Nucleus accumbens (tissue), 56 donors: ENCODE measurements at regions not wholly inside any gene's neighbourhood (a gene's known extent, or its start where the extent isn't known, plus 50 kb on each side); places are given as distances from the start of the nearest gene placed in this dataset.

Experiments used
- DNase-seq, 56 donors: peaks; one replicate each; lab custom pipeline; 2025; lab: John Stamatoyannopoulos, UW

DNA sequence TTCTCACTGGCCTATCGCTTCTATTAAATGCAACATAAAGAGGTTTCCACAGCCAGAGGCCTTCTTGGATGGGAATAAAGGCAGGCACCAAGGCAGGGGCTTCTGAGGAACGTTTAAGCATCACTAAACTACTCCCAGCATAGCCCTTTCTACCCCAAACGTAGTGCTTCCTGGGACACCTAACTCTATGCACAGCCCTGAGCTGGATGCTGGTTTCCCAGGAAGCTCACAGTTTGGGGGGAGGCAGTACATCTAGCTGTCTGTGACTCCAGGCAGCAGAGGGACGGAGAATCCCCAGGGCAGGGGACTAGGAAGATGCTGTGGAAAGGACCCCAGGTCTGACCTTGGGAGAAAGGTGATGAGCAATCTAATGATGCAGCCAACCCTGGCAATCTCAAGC is 192.8 kb upstream of the ZMIZ1 start:
- no peak for DNase-seq

DNA sequence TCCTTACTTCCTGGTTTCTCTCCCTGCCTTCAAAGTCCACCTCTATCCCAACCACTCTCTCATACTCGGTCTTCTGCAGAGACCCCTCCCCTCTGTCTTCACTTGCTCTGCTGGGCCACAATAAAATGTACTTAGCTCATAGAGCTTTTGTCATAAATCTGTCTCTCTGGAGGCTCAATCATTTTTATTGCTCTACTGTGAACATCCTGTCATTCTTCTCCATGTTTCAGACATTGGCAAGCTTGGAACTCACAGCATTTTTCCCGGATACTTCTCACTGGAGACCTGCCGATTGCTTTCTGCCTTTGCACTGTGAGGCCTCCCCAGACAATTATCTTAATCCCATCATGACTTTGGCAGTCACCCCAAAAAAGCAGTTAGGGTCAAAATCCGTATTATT is 192.3 kb upstream of the ZMIZ1 start:
- DNase-seq: no peak

DNA sequence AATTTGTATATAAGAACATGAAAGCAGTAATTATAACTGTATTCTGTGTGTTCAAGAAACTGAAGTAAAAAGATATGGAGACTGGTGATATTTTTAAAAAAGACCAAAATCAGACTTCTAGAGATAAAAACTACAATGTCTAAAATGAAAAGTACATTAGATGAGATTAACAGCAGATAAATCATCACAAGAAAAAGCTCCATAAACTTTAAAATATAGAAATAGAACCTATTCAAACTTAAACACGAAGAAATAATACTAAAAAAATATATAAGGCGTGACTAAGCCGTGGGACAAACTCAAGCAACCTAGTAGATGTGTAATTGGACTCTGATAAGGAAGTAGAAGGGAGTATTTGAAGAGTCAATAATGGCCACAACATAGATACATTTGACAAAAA is 189.1 kb upstream of the ZMIZ1 start:
- no peak for DNase-seq

DNA sequence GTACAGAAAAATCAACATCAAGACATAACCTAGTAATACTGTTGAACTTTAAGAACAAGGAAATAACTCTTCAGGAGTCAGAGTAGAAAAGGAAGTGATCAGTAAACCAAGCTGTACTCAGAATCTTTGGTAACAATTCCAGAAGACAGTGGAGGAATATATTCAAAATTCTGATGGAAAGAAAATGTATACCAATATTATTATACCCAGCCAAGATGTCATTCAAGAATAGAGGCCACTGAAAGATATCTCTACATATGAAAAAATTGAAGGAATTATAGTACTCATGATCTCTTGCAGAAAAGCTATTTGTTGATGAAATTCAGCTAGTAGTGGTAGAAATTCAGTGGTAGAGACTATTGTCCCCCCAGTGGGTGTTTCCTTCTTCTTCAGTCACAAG is 182.6 kb upstream of the ZMIZ1 start:
- DNase-seq: no peak

DNA sequence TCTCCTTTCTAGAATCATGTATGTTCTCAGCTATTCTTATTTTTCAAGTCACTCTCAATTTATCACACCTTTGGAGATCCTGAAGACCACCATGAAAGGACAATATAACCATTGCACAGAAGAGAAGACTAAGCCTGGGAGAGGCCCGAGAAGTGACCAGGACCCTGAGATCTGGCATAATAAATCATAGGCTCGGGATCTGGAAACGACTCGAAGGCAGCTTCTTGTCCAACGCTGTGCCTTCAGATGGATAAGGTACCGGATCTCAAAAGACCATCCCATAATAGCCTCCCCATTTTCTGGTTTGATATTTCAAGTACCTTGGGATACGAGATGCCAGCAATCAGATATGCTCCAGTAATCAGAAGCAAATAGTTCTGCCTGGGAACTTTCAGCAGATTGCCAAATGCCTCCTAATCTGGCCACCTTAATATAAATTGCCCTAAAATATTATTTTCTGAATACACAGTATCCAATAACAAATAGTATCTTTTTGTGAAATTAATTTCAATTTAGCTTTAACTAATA is 179.2 kb upstream of the ZMIZ1 start:
- DNase-seq: no peak

DNA sequence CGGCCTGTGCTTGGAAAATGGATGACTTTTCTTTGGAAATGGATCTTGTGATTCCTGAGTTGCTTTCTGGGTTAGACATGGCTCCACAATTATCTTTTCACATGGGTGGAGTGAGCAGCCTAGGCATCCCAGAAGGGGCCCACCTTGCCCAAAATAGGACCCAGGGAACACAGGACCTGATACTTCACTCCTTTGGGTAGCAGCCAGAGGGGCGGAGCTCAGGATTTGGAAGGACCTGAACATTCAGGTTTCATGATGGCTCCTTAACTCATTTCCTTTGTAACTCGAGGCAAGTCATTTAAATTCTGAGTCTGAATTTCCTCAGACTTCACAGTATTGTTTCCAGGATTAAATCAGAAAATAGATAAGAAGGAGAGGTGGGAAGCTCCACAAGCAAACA is 178.3 kb upstream of the ZMIZ1 start:
- DNase-seq: no peak

DNA sequence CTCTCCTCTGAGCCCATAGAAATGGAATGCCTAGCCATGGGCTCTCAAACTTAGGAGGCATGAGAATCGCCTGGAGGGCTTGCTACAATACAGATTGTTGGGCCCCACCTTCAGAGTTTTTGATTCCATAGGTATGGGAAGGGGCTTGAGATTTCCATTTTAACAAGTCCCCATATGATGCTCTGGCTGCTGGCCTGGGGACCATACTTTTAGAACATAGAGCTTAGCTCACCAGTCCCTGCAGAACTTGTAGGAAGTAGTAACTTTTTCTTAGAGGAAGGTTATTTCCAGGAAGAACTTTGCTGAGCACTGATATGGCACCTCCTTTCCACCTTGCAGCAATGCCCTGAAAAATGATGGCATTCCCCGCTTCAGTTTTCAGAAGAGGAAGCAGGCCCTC is 177.0 kb upstream of the ZMIZ1 start:
- DNase-seq: no peak

DNA sequence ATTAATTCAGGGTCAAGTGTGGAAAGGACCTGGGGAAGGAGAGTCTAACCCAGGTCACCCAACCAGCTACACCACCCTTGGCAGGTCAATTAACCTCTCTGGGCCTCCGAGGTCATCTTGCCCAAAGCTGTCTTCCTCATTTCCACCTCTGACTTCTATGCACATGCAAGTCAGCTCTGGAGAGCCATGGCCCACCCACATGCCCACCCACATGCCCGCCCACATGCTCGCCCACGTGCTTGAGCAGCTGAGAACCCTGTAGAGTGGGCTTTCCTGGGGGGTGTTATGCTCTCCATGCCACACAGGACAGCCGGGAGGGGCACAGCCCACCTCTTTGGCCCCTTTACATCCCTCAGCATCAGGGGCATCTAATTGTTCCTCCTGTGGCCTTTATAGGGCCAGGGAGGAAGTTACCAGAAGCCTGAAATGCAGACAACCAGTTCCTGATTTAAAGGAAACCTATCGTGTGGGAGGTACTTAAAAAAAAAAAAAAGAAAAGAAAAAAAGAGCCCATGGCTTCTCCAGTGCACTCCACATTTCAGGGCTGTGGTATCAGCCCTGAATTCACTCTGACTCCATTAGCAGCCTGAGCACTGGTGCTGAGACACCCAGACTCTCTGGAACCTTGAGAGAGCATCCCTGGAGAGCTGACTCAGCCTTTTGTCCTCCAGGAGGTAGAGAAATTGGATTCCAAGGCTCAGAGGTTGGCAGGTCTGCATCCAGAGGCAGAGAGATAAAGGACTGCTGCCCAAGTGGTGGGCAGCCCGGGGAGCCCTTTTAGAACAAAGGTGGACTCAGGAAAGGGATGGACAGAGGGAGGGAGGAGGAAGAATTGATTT is 176.2 kb upstream of the ZMIZ1 start:
- DNase-seq: no peak

DNA sequence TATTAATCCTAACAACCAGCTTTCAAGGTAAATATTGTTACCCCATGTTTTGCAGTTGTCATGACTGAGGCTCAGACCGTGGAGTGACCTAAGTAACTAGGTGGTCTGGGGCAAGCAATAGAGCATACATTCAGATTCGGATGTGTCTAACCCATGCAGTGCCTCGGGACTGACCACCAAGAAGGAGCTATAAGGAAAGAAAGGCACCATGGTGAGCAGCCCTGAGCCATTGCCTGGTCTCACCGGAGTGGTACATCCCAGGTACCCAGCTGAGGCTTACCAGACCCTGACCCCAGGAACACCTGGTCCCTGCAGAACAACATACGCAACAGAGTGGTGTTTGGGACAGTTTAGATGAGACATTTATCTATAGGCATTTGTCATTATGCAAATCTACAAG is 175.5 kb upstream of the ZMIZ1 start:
- DNase-seq: no peak

DNA sequence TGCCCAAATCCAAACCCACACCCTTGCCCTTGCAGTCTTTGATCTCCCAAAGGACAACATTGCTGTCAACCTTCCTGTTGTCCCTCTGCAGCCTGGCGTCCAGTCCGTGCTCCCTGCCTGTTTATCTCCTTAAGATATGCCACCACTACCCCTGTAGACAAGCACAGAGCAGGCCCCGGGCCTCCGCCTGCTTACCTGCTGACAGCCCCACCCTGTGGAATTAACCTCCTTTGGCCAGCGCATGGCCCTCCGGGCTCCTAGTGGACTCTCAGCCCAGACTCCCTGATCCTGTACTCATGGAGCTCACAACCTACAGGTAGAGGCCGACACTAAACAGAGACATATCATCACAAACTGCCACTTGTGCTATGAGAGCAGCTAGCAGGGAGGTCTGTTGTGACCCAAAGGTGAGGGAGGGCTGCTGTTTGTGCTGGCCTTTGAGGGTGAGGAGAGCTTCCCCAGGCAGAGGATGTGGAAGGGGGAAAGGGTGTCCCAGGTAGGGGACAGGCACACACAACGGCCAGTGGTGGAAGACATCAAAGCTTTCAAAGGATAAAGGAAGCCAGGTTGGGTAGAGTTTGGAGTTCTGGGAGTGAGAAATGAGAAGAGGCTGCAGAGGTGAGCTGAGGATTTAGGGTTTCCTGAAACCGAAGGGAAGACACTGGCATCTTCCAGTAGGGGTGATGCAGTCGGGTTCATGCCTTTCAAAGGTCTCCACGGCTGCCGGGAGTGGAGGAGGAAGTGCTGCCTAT is 174.5 kb upstream of the ZMIZ1 start:
- DNase-seq: no peak

DNA sequence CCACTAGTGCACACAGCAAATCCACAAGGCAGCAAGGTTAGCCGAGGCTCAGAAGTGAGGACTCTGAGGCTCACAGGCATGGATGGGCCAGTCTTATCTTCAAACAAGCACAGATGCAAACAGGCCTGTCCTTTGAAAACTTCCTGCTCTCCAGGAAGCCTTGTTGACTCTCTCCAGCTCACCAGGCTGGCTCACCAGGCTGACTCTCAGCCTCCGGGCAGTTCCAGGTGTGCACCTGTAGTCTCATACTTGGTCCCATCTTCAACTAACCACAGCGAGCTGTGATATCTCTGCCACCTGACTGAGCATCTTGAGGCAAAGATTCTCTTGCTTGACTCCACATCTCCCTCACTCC is 173.9 kb upstream of the ZMIZ1 start:
- no peak for DNase-seq

DNA sequence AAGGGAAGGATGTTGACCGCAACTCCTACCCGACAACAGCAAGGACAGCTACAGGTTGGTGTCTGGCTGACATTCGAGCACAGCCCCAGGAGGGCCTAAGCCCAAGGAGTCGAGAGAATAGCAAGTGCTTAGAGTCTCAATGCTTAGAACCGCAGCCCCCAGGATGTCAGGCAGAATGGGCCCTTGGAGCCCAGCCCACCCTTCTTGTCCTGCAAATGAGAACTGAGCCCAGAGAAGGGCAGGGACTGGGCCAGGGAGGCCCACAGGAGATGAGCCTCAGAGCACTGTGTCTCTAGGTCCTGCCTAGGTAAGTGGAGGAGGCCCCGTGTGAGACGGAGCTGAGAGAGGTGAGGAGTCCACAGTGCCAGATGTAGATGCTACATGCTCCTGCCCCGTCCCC is 173.3 kb upstream of the ZMIZ1 start:
- no peak for DNase-seq

DNA sequence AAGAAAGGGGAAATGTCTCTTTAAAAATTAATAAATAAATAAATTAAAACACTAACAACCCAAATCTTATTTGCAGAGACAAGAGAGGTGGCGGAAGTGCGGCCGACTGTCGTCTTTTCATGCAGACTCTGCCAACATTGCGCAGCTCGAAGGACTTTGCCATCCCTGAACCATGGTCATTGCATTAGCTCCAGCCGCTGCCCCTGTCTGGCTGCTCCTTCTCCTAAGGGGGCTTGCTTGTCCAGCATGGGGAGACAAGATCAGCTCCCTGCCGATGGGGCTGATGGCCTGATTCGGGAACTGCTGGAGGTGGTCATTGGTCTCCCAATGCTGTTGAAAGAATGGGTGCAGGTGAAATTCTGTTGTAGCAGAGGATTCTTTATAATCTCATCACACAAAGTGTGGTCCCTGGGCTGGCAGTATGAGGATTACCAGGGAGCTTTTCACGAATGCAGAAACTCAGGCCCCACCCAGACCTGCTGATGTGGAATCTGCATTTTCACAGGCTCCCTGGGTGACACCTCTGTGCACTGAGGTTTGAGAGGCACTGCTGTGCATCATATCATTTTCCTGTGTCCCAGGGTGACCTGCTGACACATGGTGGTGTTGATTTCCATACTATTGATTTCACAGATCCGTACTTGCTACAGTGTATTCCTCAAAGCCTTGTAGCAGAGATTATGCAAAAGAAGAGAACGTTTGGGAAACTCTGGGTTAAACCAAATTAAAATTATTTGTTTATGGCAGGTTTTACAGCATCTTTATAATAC is 172.4 kb upstream of the ZMIZ1 start:
- no peak for DNase-seq

DNA sequence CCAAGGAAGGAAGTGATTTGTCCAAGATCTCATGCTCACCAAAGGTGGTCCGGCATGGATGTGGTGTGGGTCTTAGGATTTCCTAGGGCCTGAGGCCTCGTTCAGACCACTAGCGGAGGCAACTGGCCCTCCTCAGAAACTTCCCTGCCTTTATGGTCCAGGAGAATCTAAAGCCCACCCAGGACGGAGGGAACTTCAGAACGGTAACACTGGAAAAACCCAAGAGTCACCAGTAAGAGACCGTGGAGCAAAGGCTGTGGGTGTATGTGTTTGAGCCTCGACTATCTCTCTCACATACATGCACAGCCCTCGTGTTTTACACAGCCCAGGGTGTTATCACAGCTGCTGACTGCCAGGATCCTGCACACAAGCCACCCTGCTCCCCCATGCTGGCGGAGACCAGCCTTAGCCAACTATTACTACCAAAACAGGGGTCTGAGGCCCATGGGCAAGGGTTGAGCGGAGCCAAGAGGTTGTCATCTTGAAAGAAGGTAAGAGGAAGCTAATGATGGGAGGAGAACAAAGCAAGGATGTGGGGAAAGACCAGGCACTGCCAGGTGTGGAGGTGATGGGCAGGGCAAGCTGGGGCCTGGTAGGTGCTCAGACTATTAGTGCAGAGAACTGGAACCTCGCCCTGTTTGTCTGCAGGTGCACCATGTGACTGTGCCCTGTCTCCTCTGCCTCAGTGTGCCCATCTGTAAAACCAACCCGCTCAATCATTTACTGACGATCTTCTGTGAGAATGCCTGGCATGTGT is 170.2 kb upstream of the ZMIZ1 start:
- no peak for DNase-seq

DNA sequence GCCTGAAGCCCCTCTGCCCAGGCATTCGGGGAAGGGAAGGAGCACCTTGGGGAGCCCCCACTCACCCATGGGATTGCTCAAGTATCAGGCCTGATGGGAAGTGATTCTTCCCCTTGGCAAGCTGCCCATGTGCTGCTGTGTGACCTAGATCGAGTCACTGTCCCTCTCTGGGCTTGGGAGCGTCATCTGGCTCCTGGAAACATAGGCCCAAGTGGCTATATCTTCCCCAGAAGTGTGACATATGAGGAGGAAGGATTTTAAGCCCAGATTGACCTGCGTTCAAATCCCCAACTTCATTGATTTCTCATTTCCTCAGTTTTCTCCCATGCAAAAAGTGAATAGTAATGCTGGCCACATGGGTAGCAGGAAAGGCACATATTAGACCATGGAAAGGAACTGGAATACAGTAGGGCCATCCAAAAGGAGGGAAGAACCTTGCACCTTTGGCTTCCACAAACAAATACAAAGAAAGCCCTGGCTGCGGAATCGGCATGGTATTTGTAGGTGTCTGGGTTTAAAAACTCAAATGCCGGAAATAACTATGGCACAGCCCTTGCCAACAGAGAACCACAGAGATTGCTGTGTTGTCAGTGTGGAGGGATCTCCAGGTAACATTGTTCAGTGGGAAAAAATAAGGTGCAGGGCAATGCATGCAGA is 169.5 kb upstream of the ZMIZ1 start:
- DNase-seq: no peak

DNA sequence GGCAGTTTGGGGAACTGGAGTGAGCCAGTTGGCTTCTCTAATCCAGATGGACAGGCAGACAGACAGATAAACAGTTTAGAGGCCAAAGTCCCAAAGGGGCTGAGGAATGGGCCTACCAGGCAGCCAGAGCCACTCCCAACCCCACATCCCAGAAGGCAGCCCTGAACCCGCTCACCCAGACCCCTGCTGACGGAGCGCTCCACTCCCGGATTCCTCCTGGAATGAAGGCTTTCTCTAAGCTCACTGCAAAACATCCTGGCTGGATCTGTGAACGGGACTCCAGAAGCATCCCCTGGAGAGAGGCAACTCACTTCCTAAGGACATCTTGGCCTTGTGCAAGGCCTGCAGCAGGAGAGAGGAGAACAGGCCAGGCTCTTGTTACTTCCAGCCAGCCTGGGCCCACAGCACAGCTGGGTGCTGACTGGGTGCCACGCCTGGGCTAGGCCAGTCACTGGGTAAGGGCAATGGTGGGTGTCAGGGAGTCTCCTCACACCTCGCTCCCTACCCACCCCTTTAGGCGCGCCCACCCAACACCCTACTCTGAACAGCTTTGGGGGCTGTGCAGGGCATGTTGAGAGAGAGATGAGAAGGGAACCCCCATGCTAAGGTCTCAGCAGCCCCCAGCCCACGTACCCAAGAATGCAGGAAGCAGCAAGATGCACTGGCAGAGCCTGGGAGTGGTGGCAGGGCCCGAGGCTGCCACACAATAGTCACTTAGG is 168.6 kb upstream of the ZMIZ1 start:
- no peak for DNase-seq

DNA sequence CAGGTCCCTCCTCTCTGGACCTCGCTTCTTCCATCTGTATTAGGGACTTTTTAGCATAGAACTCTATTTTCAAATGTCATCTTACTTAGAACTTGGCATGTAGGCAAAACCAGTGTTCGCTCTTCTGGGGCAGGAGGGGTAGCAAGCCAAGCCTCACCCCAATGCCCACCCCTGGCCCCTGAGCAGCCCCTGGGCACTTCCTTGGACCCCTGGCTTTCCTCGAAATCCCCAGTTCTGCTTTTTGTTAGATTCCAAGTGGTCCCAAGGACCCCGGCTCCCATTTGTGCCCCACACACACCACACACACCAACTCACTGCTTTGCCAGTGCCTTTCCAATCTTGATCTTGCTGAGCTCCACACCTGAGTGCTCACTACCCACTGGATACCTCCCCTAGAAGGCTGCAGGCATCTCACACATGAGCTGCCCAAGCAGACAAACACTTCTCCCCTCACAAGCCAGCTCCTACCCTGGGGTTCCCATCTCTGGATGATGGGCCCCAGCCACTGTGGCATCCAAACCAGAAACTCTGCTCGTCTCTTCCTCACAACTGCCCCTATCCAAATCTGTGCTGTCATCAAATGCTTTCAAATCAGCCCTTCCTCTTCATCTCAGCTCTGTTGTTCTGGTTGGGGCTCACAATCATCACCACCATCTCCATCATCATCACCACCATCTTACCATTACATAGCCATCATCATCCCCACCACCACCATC is 167.9 kb upstream of the ZMIZ1 start:
- DNase-seq: no peak

DNA sequence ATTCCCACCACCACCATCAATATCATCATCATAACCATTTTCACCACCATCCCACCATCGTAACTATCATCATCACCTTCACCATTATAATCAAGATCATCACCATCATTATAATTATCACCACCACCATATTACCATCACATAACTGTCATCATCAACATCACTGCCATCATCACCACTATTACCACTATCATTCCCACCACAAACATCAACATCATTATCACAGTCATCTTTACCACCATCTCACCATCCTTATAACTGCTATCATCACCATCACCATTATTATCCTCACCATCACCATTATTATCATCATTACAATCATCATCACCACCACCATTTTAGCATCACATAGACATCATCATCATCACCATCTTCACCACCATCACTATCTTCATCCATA is 167.1 kb upstream of the ZMIZ1 start:
- no peak for DNase-seq

DNA sequence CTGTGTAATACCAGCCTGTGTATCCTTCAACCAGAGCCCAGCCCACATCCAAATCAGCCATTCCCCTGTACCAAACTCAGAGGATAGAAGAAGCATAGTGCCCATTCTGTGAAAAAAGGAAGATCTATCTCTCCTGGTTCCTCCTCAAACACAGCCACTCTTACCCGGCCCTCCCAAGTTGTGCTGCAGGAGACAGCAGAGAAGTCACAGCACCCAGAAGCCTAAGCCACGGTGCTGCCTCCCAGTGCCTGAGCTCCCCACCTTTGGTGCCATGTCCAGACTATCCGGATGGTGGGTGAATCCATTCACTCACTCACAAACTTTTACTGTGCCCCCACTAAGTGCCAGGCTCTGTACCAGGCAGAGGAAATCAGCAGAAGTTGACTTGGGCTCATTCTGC is 166.0 kb upstream of the ZMIZ1 start:
- DNase-seq: no peak
